Stimulated activated CD4-positive, alpha-beta T cell treated with anti-CD3 and anti-CD28 coated beads, Interleukin-15, amount 100 ng/mL, for 24 hours (primary cell): ENCODE measurements at regions not wholly inside any gene's neighbourhood (a gene's known extent, or its start where the extent isn't known, plus 50 kb on each side); places are given as distances from the start of the nearest gene placed in this dataset.
A peak's percentile ranks its signal among the peaks of the same experiment; 100 is the strongest.

Source experiments
- DNase-seq: peaks from one replicate; pipeline ENCODE4 v3.0.0-alpha.2; 2020

DNA sequence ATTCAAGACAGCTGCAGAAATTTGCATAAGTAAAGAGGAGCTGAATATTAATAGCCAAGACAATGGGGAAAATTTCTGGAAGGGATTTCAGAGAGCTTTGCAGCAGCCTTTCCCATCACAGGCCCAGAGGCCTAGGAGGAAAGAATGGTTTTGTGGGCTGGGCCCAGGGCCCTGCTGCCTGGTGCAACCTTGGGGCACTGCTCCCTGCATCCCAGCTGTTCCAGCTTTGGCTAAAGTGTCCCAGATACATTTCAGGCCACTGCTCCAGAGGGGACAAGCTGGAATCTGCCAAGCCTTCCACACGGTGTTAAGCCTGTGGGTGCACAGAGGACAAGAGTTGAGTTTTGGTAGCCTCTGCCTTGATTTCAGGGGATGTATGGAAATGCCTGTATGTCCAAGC is 185.6 kb upstream of the SFRP2 start:
- DNase-seq, result no peak

DNA sequence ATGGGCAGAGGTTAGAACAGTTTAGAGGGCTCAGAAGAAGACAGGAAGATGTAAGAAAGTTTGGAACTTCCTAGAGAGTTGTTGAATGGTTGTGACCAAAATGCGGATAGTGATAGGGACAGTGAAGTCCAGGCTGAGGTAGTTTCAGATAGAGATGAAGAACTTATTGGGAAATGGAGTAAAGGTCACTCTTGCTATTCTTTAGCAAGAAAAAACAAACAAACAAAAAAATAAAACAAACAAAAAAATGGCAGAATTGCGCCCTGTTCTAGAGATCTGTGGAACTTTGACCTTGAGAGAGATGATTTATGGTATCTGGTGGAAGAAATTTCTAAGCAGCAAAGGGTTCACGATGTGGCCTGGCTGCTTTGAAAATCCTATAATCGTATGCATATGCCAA is 185.1 kb upstream of the SFRP2 start:
- DNase-seq, result no peak

DNA sequence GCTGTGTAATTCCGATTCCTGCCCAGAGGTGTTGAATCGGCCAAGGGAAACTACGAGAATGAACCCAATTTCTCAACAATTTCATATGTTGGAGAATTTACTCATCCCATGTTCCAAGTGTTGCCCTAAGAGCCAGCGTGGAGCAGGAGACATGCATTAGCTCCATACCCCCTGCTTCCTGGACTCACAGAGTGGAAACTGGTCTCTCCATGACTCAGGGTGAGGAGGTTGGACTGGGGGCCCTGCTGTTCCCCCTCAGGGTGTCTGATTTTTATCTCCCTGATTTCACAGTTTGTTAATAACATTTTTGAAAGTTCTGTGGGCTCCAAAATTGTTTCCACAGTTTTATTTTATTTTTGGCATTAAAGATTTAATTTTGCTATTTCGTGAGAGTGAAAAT is 183.0 kb upstream of the SFRP2 start:
- DNase-seq, result no peak

DNA sequence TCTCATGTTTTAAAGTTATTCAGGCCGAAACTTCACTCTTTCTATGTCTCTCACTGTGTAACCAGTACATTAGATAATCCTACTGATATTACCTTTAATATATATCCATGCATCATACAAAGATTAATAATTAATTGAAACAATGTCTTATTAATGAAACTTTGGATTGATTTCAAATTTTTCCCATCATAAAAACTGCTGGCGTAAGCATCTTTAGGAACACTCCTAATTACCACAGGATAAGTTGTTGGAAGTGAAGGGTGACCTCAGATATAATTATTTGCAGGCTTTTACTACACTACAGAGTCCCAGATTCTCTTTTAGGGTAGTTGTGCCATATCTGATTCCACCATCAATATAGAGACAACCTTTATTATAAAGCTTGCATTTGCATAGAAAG is 181.3 kb upstream of the SFRP2 start:
- DNase-seq, result no peak

DNA sequence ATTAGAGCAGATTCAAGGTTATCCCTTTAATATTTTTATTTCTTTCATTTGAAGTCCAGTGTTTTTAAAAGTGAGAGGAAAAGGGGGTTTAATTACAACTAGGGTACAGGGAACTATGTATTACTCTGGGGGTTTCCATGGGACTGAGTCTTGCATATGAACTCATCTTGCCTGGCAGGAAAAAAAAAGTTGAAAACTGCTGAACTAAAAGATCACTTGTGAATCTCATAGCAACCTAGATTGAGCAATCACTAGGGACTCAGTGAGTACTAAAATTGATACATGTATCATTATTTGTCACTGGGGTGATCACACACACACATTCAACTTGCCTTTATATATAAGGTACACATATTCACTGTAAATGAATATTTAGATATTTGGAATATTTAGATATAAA is 180.7 kb upstream of the SFRP2 start:
- no peak for DNase-seq

DNA sequence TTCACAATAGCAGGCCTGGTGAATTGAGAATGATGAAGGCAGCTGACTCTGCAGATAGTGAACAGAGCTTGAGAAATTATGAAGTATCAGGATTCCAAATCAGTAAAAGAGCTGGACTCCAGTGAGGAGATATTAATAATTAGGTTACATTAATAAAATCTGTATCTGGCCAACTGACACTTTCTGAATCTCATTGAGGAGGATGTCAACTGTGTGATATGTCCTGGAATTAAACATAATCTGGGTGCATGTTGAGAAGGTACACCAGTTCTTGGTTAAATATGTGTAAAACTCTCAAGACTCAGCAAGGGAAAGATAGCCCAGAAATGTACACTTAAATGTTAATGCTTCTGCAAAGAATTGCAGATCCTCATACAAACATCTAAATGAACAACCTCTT is 177.8 kb upstream of the SFRP2 start:
- no peak for DNase-seq

DNA sequence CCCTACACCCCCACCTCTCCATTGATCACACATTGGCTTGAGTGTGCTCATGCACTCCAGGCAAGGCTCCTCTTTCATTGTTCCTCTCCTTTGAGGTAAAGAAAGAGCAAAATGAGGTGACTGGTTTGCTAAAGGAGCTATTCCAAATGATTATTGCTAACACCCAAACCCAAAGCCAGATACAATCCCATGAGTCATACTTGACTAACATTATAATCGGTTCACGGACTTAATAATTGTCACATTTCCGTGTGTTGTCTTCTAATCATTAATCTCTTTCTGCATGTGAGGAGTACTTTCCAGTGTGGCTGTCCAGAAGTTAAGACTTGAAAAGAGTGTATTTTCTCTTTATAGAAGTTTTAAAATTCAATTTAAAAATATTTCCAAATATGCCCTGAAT is 174.3 kb upstream of the SFRP2 start:
- DNase-seq, result no peak

DNA sequence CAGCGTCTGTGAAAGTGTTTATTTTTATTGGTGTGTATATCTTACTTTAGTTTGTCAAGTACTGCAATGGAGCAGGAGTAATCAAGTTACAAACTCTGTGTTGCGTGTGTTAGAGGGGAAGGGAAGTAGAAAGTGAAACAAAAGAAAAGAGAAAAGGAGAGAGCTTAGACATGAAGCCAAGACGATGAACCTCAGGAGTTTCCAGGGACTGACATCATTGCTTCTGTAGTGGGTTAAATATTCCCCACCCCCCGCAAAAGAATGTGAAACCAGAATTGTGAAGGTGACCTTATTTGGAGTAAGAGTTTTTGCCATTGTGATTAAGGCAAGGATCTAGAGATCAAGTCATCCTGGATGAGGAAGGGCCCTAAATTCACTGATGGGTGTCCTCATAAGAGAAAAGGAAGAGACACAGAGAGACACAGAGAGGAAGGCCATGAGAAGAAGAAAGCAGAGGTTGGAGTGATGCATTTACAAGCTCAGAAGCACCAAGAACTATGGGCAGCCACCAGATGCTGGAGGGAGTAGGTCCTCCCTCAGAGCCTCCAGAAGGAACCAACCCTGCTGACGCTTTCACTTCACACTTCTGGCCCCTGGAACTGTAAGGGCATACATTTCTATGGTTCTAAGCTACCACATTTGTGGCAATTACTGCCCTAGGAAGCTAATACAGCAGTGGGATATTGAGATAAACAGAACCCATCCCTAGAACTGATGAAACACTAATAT is 173.6 kb upstream of the SFRP2 start:
- DNase-seq, result peak; percentile 27

DNA sequence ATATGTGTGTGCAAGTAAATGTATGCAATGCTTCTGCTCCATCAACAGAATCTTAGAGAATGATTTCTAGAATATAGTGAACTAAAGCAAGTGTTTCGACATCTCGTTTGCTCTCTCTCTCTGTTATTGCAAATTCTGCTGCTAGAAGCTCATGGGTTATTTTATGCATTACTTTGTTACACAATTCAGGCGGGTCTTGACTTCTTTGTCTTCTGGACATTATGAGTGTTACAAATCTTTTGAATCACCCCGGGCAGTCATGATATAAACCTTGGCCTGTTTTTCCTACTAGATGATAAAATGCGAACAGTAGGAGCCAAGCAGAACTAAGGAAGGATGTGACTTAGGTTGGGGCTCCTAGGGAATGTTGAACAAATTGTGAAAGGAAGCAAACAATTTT is 166.4 kb upstream of the SFRP2 start:
- no peak for DNase-seq

DNA sequence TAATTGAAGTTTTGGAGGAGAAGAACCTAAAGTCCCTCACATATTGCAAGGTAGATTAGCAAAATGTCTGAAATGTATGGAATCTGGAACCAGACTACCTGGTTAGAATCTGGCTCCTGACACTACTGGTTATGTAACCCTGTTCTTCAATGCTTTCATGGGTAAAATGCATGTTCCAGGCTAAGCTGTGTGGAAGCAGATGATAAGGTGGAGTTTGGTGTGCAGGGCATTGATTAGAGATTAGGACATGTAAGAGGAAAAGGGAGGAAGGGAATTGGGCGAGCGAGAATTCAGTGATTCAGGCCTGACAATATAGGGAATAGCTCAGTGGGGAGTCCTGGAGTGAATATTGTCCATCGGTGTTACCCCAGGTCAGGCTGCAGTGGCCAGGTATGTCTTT is 165.8 kb upstream of the SFRP2 start:
- DNase-seq, result no peak

DNA sequence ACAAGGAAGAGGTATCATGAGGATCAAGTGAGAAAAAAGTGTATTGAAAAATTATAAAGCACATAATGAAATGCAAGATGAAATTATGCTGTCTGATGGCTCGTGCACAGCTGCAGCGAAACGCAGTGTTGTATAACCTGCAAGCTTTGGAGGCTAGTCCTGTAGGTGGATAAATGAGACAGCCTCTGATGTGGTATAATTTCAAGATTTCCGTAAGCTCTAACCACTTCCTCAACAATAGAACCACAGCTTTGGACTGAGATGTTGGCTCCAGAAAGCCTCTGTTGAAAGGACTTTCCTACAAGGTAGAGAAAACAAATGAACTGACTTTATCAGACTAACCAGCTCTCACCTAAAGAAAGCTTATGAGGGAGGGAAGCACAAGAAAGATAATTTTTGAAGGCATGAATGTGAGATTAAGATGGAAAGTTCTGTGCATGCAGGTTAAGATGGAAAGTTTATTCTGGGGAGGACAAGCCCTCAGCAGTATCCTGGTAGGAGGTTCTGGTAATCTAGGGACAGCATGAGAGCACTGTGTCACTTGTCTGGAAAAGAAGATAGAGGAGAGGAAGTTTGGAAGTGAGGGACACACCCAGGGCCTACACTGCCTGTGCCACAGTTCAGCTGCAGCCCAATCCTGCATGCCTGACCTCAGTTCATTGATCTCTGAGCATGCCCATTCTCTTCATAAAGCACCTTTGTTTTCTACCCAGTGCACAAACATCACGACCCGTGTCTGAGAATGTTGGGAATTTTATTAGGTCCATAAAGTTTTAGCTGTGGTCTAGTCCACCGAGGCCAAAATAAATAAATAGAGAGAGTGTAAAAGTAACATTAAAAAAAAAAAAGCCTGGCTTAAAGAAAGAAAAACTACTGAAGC is 161.5 kb upstream of the SFRP2 start:
- DNase-seq, result peak; percentile 33

DNA sequence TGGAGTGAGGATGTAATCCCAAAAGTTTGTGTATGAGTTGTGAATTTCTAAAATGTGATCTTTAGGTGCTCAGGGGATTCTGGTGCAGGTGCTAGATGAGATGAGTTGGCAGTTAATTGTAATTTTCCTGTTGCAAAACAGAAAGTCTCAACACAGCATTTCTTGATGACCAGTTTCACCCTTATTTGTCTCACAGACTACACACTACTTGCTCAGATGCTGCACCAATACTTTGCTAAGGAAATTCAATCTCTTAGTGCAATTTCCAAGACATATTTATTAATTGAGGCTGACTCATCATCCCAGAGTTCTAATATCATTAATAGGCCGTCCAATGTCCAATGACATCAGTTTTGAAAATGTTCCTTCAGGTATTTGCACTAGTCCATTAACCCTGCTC is 159.2 kb upstream of the SFRP2 start:
- DNase-seq, result no peak

DNA sequence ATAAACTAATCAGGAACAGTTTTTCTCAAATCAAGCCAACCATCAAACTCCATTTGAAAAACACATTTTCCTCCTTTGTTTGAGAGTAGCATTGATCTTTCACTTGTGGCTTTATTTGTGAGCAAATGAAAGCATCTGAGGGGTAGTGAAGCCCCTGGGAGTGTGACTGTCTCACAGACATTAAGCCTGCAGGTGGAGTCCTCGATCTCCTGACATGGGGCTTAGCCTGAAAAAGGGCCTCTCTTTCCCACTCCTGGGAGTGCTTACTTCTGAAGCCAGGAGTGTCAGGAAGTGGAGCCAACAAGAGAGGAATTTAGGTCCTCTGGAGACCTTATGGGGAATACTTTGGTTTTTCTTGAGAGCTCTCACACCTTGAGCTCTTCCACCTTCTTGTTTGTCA is 158.2 kb upstream of the SFRP2 start:
- no peak for DNase-seq

DNA sequence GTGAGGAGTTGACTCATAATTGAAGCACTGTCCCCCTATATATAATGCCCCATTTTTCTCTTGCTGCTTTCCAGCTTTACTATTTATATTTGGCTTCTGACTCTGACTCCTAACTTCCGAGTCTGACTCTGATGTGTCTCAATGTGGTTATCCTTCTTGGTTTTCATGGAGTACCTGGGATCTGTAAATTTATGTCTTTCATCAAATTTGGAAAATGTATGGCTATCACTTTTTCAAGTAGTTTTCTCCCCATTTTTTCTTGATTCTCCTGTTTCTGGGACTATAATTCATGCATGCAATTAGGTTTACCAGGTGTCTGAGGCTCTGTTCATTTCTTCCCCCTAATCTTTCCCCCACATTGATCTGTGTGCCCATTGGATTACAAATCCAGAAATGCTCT is 156.8 kb upstream of the SFRP2 start:
- DNase-seq, result no peak

DNA sequence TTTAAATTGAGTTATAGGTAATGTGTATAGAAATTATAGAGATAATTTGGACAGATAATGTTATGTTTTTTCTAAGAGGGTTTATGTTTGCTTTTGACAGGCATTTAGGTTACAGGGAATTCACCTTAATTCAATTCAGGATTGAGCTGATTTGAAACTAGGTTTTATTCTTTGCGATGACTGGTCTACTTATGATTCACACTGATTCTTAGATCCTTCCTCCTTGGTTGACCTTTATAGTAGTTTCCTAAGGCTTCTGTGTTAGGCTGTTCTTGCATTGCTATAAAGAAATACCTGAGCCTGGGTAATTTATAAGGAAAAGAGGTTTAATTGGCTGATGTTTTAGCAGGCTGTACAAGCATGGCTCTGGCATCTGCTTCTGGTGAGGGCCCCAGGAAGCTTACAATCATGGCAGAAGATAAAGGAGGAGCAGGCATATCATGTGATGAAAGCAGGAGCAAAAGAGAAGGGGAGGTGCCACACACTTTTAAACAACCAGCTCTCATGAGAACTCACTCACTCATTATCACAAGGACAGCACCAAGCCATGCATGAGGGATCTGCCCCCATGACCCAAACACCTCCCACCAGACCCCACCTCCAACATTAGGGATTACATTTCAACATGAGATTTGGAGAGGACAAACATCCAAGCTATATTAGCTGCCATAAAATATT is 155.0 kb upstream of the SFRP2 start:
- DNase-seq, result no peak

DNA sequence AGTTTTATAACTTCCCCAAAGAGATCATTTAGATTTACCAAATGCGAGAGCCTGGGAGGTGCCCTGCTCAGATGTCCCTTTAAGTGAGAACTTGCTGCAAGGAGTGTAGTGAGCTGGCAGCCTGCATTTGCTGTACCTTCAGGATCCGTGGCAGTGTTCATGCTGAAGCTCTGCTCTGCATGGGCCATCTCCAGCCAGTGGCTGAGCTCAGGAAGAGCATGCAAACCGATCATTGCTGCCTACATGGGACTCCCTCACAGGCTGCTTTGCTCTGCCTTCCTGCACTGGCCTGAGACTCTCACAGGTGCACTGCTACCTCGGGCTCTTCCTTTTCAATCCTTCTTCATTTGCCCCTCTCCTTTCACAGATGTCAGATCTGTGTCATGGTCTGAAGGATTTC is 152.0 kb upstream of the SFRP2 start:
- DNase-seq, result no peak

DNA sequence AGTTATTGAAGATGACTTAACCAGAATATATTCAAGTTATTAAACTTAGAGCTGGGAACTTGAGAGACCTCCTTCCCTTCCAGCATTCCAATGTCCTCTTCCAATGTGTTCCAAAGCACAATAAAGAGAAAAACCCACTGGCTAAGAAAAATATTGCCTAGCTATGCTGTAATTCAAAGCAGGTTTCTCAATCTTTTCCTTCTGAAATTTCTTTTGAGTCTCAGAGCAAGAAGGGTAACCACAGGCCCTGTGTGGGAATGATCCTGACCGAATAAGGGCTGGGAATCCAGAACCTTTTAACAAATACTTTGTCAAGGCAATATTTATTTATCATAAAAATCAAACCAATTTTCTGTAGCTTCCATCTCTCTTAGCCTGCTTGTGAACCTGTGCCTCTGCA is 150.7 kb upstream of the SFRP2 start:
- DNase-seq, result no peak

DNA sequence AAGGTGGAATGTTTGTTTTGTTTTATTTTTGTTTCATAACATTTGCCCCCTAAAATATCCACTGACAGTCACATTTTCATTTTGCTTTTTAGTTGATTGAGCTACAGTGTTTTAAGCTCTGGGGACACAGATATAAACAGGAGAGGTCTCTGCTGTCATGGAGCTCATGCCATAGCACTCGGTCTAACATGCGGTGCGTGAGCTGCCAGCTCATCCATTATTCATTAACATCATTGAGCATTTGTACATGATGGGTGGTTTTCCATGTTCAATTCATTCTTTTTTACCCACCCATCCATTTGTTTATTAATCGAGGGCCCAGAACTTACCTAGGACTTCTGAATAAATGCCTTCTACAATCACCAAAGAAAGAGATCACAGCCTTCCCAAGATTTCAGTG is 150.1 kb upstream of the SFRP2 start:
- DNase-seq, result no peak

DNA sequence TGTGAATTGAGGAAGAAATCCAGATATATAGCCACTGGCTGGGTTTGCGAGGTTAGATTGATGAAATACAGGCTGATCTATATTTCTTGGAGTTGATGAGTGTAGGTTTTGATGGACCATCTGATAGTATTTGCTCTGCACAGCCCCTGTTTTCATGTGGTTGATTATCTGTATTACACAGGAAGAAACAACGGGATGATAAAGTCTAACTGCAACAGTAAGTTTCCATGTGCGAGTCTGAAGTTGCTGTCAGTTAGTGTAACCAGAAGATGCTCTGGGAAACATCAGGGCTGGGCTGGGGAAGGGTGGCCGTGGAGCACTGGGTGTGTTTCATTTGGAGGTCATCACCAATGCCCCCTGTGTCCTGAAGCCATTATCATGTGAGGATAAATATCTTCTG is 148.4 kb upstream of the SFRP2 start:
- DNase-seq, result no peak

DNA sequence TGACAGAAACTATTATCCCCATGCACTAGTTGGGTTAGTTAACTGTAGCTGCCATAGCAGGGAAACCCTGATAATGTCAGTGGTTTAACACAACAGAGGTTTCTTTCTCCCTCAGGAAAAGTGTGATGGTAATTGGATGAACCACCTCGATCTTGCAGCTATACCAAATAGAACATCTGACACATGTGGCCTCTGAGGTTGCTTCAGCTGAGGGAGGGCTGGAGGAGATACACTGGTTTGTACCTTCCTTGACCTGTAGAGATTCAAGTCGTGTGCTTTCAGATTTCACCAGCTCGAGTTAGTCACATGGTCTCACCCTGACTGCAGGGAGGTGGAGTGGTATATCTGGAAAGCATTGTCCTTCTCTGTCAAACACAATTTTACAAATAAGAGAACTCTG is 147.2 kb upstream of the SFRP2 start:
- no peak for DNase-seq

DNA sequence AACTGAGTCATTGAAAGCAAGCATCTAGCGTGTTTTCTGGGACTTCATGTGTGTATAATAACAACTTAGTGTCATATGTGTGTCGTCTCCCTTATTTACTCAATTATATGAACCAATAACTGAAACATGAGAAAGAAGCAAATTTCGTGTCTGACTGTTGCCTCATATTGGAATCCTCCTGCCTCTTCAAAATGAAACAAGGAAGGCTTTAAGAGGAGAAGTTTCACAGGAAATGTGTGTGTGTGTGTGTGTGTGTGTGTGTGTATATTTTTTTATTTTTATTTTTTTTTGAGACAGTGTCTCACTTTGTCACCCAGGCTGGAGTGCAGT is 145.8 kb upstream of the SFRP2 start:
- DNase-seq, result no peak

DNA sequence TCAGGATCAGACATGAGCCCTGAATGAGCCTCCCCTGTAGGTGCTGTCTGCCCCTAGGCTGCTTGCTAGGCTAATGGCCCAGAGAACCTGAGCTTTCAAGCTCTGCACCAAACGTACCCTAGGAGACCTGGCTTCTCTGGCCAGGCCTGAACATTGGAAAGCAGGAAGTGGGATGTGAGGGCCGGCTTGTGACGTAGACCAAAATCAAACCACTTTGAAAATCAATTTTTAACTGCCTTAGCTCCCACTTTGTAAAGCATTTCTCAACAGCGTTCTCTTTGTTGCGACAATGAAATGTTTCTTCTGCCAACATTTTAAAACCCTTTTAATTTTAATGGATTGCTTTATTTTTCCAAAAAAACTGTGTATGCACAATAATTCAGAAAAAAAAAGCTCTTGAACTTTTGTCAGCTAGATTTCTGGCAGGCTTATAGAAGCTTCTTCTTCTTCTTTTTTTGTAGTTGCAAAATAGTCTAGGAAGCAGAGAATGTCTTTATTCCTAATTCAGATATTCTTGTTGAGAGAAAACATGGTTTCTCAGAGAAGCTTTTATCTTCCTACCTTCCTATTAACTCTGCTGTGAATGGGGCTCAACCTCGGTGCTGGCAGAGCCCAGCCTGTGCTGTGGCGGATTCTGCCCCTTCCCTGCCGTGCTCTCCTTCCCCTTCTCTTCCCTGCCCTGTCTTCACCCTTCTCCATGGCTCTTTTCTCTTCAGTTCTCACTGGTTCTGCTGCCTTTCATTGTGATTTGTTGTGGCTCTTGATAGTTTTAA is 145.2 kb upstream of the SFRP2 start:
- DNase-seq, result no peak

DNA sequence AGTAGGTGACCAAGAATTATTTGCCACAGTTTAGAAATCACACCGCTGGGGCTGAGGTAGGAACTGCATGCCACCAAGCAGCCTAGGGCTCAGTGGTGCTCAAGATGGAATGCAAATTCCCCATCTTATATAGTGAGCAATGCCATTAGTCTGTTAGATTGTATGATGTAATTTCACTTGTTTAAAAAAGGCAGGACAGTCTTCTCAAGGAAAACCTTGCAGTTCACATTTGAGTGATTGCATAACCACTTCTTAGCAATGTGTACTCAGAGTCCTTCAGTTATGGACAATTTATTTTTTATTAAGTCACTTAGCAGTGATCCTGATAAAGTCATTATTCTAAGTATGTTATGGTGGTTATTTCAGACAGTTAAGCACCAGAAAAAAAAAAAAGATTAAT is 142.9 kb upstream of the SFRP2 start:
- DNase-seq, result no peak
